Testis (tissue), 2 donors: ENCODE measurements at regions not wholly inside any gene's neighbourhood (a gene's known extent, or its start where the extent isn't known, plus 50 kb on each side); places are given as distances from the start of the nearest gene placed in this dataset.
"Not testable (repeated sequence)": the region's sequence is repeated elsewhere in the genome, so short reads cannot be mapped to it uniquely, and the experiment has no call there.

Source experiments
- DNase-seq: peaks from one replicate; pipeline ENCODE4 v3.0.0-alpha.2; 2019
- H3K27ac ChIP-seq, 2 donors: fragments of 200-600 bp; sonication (generic); one replicate each; pipeline ENCODE4 v1.5.1; 2019
- H3K27me3 ChIP-seq: fragments of 200-600 bp; sonication (generic); one replicate; pipeline ENCODE4 v1.5.1; 2019
- H3K36me3 ChIP-seq: fragments of 200-600 bp; sonication (generic); one replicate; pipeline ENCODE4 v1.5.1; 2017; ENCODE audit warnings: low read depth; ENCODE audit errors: missing control alignments
- H3K4me1 ChIP-seq: fragments of 200-600 bp; sonication (generic); one replicate; pipeline ENCODE4 v1.5.1; 2019
- H3K4me3 ChIP-seq, 2 donors: fragments of 200-600 bp; sonication (generic); one replicate each; pipeline ENCODE4 v1.5.1; 2017 to 2019
- H3K9me3 ChIP-seq: fragments of 200-600 bp; sonication (generic); one replicate; pipeline ENCODE4 v1.5.1; 2017
- CTCF ChIP-seq, 3 experiments: fragments of 450-650 bp in 2 of 3; fragments of 200-600 bp in 1 of 3; sonication (generic) in 1 of 3; IDR thresholded peaks; one replicate each; pipeline ENCODE4 v1.5.1; 2016 to 2019; ENCODE audit warnings: antibody characterized with exemption in 3 of 3, mild to moderate bottlenecking in 2 of 3, moderate library complexity in 1 of 3
- POLR2A ChIP-seq: fragments of 450-650 bp; IDR thresholded peaks from one replicate; pipeline ENCODE4 v1.6.1; 2017; ENCODE audit warnings: antibody characterized with exemption, mild to moderate bottlenecking, moderate library complexity
- WGBS, 2 donors: methylation state at CpG; one replicate each; pipeline ENCODE4 v1.1.5; 2018; 5-methylcytosine and 5-hydroxymethylcytosine counted together
- intact Hi-C: fragments of 100-400 bp; cut with DNase I; formaldehyde crosslinking; loops from one replicate; pipeline ENCODE4 v1.15.1; 2023; ENCODE audit warnings: low total_unique reads

- H3K4me1 ChIP-seq: no peaks in the 10 kb centered on the region
- intact Hi-C loops: no loop called here
- no peak overlapping the region for H3K27ac ChIP-seq
- no peak for TF ChIP-seq POLR2A
- no peak for TF ChIP-seq CTCF (IDR thresholded peaks at IDR 0.05)
- no peak overlapping the region for H3K4me3 ChIP-seq
- no peak for DNase-seq
- no peaks in the 10 kb centered on the region for H3K9me3 ChIP-seq
- no peaks in the 10 kb centered on the region for H3K36me3 ChIP-seq
- H3K27me3 ChIP-seq: no peaks in the 10 kb centered on the region
- 71 to 80% methylated on average over 4 of the region's 4 CpGs for WGBS, 2 donors
Measured at GRCh38 chr5:92711956-92712355, 869.1 kb downstream of the NR2F1-AS1 start.

- DNase-seq: no peak
- Histone ChIP-seq H3K36me3 (no peaks in the 10 kb centered on the region), H3K4me3 (no peak overlapping the region), H3K27me3 (no peaks in the 10 kb centered on the region), H3K4me1 (no peaks in the 10 kb centered on the region), H3K27ac (no peak overlapping the region), H3K9me3 (no peaks in the 10 kb centered on the region)
- intact Hi-C loops: no loop called here
- no peak for TF ChIP-seq CTCF (IDR thresholded peaks at IDR 0.05)
- no peak for TF ChIP-seq POLR2A
Measured at GRCh38 chr5:92704590-92704989, 876.4 kb downstream of the NR2F1-AS1 start.

- intact Hi-C loops: no loop called here
- no peaks in the 10 kb centered on the region for H3K27me3 ChIP-seq
- no peaks in the 10 kb centered on the region for H3K9me3 ChIP-seq
- no peaks in the 10 kb centered on the region for H3K4me1 ChIP-seq
- H3K27ac ChIP-seq: no peak overlapping the region
- TF ChIP-seq POLR2A (no peak), CTCF (IDR thresholded peaks at IDR 0.05) (no peak)
- no peak for DNase-seq
- no peak overlapping the region for H3K4me3 ChIP-seq
- WGBS, 2 donors: 78 to 93% methylated on average over 1 of the region's 1 CpG
- H3K36me3 ChIP-seq: no peaks in the 10 kb centered on the region
Measured at GRCh38 chr5:92703976-92704375, 877.0 kb downstream of the NR2F1-AS1 start.

GRCh38 chr5:92695123-92696003 is 885.7 kb downstream of the NR2F1-AS1 start:
- no peak overlapping the region for H3K27ac ChIP-seq
- no peak overlapping the region for H3K4me3 ChIP-seq
- 72 to 73% methylated on average over 5 of the region's 5 CpGs for WGBS, 2 donors
- H3K4me1 ChIP-seq: no peaks in the 10 kb centered on the region
- H3K27me3 ChIP-seq: no peaks in the 10 kb centered on the region
- intact Hi-C loops: no loop called here
- no peaks in the 10 kb centered on the region for H3K9me3 ChIP-seq
- no peaks in the 10 kb centered on the region for H3K36me3 ChIP-seq
- no peak for TF ChIP-seq POLR2A
- no peak for TF ChIP-seq CTCF (IDR thresholded peaks at IDR 0.05)
- DNase-seq: no peak

- H3K27ac ChIP-seq: no peak overlapping the region
- no peaks in the 10 kb centered on the region for H3K9me3 ChIP-seq
- no peak for DNase-seq
- no peaks in the 10 kb centered on the region for H3K36me3 ChIP-seq
- 70 to 80% methylated on average over 2 of the region's 2 CpGs for WGBS, 2 donors
- no peaks in the 10 kb centered on the region for H3K4me1 ChIP-seq
- no peak for TF ChIP-seq POLR2A
- no peak for TF ChIP-seq CTCF (IDR thresholded peaks at IDR 0.05)
- H3K27me3 ChIP-seq: no peaks in the 10 kb centered on the region
- no peak overlapping the region for H3K4me3 ChIP-seq
- intact Hi-C loops: no loop called here
Measured at GRCh38 chr5:92694067-92694466, 887.0 kb downstream of the NR2F1-AS1 start.

- H3K27ac ChIP-seq, H3K27me3 ChIP-seq, H3K9me3 ChIP-seq, H3K4me1 ChIP-seq, H3K36me3 ChIP-seq, DNase-seq, H3K4me3 ChIP-seq, intact Hi-C loops: not testable (repeated sequence)
- WGBS, 2 donors: 85 to 93% methylated on average over 5 of the region's 5 CpGs
Measured at GRCh38 chr5:92691955-92692354, 889.1 kb downstream of the NR2F1-AS1 start.
